SK-N-DZ (cell line): ENCODE measurements at regions not wholly inside any gene's neighbourhood (a gene's known extent, or its start where the extent isn't known, plus 50 kb on each side); places are given as distances from the start of the nearest gene placed in this dataset.
"Not testable (repeated sequence)": the region's sequence is repeated elsewhere in the genome, so short reads cannot be mapped to it uniquely, and the experiment has no call there.

ENCODE experiments used
- DNase-seq: peaks from one replicate; pipeline ENCODE4 v3.0.0-alpha.2; 2015; ENCODE audit warnings: low spot score

- no peak for DNase-seq
Measured at GRCh38 chr12:131274061-131274460, 320.4 kb downstream of the ADGRD1 start.

GRCh38 chr12:131274906-131275305, 321.2 kb downstream of the ADGRD1 start:
- no peak for DNase-seq

DNA sequence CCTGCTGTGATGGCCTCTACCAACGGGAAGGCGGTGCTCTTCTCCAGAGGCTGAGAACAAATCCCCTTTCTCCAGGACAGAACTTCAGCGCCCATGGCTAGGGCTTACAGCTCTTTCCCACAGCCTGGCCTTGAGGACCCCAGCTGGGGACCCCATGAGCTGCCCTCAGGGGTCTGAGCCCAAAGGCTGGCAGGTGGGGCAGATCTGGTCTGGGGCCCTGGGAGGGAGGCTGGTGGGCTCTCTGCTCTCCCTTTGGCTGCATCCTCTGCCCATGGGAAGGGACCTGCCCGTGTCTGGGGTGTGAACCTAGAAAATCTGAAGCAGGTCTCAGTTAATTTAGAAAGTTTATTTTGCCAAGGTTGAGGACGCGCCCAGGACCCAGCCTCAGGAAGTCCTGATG, 322.1 kb downstream of the ADGRD1 start:
- DNase-seq: no peak

- no peak for DNase-seq
Measured at GRCh38 chr12:131276501-131277185, 322.9 kb downstream of the ADGRD1 start.

DNA sequence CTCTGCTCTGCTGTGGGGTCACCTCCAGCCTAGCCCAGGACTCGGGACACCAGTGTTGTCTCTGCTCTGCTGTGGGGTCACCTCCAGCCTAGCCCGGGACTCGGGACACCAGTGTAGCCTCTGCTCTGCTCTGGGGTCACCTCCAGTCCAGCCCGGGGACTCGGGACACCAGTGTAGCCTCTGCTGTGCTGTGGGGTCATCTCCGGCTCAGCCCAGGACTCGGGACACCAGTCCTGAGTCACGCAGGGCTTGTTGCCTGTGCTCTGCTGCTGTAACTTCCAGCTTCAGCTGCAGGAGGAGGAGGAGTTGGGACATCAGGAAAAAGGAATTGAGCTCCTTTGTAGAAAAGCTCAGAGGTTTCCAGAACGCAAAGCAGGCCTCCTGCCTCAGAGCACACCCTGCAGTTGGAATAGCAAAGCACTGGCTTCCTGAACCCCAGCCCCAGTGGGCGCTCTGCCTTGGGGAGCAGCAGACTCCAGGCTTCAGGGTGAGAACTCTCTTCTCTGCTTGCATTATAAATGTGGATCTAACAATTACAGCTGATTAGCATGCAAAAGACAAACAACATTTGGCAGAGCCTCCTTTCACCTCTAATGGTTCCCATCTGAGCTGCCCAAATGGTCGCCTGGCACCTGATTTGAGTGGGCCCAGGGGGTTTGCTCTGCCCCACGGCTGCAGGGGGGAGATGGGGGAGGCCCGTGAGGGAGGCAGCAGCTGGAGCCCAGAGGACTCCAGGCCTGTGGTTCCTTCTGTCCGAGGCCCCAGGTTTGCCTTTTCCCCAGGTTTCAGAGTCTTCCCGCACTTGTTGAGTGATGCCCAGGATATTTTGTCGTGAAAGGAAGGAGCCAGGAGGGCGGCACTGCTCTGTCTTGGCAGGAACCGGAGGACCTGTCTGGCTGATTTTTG, 323.7 kb downstream of the ADGRD1 start:
- not testable (repeated sequence) for DNase-seq

DNA sequence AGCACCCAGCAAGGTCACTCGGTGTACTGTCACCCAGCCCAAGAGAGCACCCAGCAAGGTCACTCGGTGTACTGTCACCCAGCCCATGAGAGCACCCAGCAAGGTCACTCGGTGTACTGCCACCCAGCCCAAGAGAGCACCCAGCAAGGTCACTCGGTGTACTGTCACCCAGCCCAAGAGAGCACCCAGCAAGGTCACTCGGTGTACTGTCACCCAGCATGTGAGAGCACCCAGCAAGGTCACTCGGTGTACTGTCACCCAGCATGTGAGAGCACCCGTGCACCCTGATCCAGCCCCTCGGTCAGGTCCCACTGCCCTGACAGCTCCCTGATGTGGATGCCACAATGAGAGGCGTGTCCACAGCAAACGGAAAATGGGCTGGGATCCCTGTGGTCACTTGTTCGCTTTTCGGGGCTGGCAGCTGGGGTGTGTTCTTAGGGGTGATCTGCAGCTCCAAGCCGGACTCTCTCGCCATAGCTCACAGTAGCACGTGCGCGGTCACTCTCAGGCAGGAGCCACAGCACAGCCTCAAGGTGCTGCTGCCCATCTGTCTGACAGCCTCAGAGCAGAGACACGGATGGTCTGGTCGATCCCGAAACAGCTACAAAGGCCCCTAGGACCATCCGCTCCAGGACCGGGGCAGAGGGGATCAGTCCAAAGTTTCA, 324.9 kb downstream of the ADGRD1 start:
- not testable (repeated sequence) for DNase-seq

- no peak for DNase-seq
Measured at GRCh38 chr12:131279281-131279921, 325.7 kb downstream of the ADGRD1 start.

DNA sequence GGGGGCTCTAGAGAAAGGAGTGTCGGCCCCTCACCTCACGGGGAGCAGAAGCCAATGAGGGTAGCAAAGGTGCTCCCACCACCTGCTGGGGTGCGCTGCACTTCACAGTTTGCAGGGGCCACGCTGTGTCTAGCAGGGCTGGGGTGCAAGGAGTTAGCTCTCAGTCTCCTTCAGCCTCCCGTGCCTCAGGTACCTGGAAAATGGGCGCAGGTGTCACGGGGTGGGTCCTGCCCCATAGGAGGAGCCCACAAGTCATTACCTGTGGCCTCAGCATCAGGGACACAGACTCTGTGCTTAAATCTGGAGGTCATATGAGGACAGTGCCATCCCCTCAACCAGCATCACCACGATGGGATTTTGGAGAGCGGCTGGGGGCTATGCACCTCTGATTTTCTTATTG, 326.7 kb downstream of the ADGRD1 start:
- DNase-seq: no peak

DNA sequence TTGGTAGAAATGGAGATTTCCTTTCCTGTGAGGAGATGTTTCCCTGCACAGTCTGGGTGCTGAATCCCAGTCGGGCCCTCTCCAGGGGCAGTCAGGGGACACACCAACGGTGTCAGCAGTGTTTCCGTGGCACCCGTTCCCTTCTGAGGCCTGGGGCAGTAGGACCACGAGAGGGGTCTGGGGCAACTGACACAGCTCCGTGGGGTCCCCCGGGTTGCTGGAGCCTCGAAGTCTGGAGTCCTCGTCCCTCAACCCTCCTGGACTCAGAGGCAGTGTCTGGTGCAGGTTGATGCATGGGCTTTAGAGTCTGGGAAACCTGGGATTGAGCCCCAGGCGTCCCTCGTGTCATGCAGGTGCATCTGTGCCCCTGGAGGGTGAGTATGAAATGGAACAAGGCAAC, 327.3 kb downstream of the ADGRD1 start:
- DNase-seq: no peak

DNA sequence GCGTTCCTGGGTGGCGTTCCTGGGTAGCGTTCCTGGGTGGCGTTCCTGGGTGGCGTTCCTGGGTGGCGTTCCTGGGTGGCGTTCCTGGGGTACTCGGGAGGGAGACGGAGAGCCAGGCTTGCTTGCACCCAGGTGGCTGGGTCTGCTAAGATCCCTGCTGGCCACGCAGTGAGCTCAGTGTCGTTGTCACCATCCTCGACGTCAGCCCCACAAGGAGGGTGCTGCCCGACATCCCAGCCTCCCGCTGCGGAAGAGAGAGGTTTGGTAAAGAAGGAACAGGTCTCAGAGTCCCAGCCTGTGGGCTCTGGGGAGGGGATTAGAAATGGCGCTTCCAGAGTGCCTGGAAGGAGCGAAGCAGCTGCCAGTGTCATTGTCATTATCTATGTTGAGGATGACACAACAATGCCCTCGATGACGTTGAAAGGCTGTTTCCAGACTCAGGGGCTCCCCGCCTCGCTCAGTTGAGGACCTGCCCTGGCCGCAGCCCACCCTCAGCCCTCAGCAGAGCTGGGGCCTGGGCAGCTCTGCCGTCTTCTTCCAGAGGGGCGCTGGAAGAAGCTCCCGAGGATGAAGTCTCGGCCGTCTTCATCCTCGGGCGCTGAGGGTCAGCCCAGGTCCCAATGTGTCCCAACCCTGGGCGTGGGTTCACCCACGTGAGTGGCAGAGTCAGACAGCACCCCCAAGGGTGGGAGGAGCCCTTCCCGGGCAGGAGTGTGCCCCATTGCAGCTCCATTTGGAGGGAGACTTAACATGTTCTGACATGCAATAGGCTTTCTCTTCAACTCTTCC, 328.8 kb downstream of the ADGRD1 start:
- DNase-seq: no peak

GRCh38 chr12:131283191-131283861, 329.6 kb downstream of the ADGRD1 start:
- no peak for DNase-seq

DNA sequence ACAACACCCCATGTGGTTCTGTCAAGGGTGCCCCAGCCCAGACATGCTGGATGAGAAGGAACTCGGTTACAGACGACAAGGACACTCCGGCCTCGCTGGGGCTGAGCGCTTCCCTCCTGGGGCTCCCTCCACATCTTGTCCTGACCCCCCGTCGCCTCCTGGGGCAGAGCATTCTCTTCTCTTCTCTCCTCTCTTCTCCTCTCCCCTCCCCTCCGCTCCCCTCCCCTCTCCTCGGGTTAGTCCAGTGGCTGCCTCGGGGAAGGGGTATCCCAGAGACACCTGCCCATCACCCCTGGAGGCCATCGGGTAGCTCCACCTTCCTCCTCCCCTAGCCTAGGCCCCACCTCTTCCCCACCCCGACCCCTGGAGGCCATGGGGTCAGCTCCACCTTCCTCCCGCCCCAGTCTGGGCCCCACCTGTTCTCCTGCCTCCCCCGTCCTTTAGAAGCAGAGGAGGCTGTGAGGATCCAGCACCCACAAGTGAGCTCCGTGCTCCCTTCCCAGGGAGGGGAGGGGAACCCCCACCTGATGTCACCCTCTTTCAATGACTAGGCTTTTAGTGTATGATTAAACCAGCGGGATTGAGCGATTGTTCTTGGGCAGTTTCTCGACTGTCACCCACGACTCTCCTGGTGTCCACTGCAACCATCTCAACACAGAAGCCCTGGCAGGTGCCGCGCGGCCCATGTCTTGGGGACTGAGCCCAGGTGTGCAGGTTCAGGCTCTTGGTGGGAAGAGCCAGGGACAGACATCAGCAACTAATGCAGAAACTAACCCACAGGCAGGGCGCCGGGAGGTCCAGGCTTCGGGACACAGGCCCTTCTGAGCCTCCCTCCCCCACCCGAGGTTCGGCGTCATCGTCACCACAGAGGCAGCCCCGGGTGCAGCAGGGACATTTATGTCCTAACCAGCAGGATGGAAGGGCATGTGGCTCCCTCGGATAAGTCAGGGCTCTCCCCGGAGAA, 330.4 kb downstream of the ADGRD1 start:
- DNase-seq: not testable (repeated sequence)

- not testable (repeated sequence) for DNase-seq
Measured at GRCh38 chr12:131284954-131285904, 331.5 kb downstream of the ADGRD1 start.

DNA sequence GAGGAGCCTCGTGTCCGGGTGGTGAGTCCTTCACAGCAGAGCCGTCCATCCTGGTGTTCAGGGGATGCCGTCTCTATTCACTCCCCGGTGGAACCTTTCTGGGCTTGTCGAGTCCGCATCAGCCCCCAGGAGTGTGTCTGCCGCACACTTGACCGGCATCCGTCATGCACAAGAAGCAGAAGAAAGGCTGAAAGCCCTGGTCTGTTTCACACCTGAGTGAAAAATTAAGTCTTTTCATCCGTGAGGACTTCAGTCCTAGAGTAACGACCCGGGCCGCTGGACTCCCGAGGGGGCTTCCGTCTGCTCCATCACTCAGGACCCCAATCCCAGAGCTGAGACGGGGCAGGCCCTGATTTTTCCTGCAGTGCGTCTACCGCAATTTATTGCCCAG, 332.2 kb downstream of the ADGRD1 start:
- not testable (repeated sequence) for DNase-seq

DNA sequence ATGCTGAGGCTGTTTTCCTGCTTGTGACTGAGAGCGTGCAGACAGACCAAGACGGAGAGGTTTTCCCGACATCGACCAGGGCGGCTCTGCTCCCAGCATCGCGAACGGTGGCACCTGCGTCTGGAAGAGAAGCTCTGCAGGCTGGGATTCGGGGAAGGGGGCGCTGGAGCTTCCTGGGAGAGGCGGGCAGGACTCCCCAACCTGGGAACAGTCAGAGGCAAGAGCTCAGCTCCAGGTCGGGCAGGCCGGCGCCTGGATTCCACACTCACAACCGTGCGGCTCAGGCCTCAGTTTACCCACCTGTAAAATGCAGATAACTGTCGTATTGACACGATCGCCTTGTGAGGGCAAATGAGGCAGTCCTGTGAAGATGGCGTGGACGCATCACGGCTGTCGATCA, 332.6 kb downstream of the ADGRD1 start:
- DNase-seq: not testable (repeated sequence)

DNA sequence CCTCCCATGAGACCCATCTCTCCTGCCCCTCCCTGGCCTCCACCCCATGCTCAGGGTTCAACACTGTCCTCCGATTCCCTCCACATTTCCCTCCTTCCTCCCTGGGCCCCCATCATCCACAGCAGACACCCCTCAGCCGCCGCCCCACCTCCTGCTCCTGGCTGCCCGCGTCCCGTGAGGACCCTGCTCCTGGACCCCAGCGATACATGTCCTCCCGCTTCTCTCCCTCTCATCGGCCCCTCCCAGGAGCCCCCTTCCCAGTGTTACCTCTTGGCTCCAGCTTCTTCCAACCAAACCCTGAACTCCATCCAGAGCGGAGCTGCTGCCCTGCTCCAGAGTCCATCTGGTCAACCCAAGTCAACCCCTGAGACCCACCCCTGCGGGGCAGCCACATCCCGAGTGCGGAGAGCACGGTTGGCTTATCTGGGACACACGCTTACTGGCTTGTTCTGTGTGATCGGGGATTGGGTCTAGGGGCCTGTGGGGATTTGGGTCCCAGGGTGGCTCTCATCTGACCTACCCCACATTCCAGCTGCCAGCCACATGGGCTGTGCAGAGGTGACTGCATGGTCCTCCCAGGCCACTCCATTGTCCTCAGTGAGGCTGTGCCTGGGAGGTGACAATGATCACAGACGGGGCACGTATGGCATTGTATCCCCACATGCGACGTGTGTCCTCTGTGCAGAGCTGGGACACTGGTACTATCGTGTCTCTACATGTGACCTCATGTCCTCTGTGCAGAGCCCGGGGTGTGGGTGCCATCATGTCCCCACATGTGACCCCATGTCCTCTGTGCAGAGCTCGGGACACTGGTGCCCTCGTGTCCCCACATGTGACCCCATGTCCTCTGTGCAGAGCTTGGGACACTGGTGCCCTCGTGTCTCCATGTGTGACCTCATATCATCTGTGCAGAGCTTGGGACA, 333.6 kb downstream of the ADGRD1 start:
- DNase-seq: no peak
